HUES6 (cell line): ENCODE measurements at regions not wholly inside any gene's neighbourhood (a gene's known extent, or its start where the extent isn't known, plus 50 kb on each side); places are given as distances from the start of the nearest gene placed in this dataset.
"Not testable (repeated sequence)": the region's sequence is repeated elsewhere in the genome, so short reads cannot be mapped to it uniquely, and the experiment has no call there.

Source experiments
- H3K27ac ChIP-seq: 2 replicates; pipeline ENCODE4 v1.7.0; 2013; ENCODE audit warnings: low read depth, mild to moderate bottlenecking, low read length, inconsistent platforms
- H3K27me3 ChIP-seq: 2 replicates; pipeline ENCODE4 v1.6.1; 2013; ENCODE audit warnings: low read length; ENCODE audit not compliant: control insufficient read depth, insufficient read depth
- H3K36me3 ChIP-seq: 2 replicates; pipeline ENCODE4 v1.6.1; 2013; ENCODE audit warnings: low read length; ENCODE audit not compliant: control insufficient read depth, insufficient read depth
- H3K4me1 ChIP-seq: 2 replicates; pipeline ENCODE4 v1.6.1; 2013; ENCODE audit warnings: low read length; ENCODE audit not compliant: control insufficient read depth, insufficient read depth
- H3K4me3 ChIP-seq: 2 replicates; pipeline ENCODE4 v1.5.1; 2013; ENCODE audit warnings: low read depth, low read length
- H3K9ac ChIP-seq: one replicate; pipeline ENCODE4 v1.6.1; 2013; ENCODE audit warnings: mild to moderate bottlenecking, low read length
- H3K9me3 ChIP-seq: 2 replicates; pipeline ENCODE4 v1.6.1; 2013; ENCODE audit warnings: low read depth, low read length; ENCODE audit not compliant: control insufficient read depth, insufficient read depth

DNA sequence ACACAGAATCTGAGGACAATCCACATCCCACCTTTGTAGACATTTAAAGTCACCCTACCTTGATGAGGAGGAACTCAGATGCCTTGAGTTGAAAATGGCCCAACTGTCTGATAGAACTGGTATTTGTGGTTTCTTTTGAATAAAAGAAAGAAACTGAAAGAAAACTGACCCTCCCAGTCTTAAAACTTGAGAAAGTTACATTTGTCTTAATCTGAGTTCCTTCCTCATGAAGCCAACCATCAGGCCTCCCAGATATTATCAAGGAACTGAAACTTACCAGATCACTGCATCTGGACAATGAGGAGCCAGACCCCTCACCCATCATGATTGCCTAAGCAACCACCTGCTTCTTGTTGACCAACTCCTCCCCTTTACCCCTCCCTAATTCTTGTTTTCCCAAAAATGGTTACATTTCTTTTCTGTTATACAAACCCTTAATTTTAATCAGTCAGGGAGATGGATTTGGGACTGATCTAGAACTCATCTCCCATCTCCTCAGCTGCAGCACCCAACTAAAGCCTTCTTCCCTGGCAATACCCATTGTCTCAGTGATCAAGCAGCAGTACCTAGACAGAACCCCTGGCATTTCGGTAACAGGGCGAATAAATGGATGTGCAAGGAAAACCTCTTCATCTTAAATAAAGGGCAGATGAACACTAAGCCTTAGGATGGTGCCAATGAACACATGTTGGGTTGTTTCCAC is 72.0 kb upstream of the RESF1 start:
- Histone ChIP-seq H3K9me3 (peaks cover 40% of the 10 kb centered on the region), H3K27me3 (no peaks in the 10 kb centered on the region), H3K27ac (no peak overlapping the region), H3K36me3 (no peaks in the 10 kb centered on the region), H3K4me1 (no peaks in the 10 kb centered on the region), H3K4me3 (no peak overlapping the region), H3K9ac (no peak overlapping the region)

DNA sequence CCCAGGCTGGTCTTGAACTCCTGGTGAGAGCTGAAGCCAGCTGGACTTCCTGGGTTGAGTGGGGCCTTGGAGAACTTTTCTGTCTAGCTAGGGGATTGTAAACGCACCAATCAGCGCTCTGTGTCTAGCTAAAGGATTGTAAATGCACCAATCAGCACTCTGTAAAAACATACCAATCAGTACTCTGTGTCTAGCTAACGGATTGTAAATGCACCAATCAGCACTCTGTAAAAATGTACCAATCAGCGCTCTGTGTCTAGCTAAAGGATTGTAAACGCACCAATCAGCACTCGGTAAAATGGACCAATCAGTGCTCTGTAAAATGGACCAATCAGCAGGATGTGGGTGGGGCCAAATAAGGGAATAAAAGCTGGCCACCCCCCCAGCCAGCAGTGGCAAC is 76.5 kb upstream of the RESF1 start:
- not testable (repeated sequence) for H3K27ac ChIP-seq, H3K4me1 ChIP-seq, H3K36me3 ChIP-seq, H3K9ac ChIP-seq, H3K4me3 ChIP-seq, H3K27me3 ChIP-seq
- H3K9me3 ChIP-seq = peaks cover 30% of the 10 kb centered on the region

DNA sequence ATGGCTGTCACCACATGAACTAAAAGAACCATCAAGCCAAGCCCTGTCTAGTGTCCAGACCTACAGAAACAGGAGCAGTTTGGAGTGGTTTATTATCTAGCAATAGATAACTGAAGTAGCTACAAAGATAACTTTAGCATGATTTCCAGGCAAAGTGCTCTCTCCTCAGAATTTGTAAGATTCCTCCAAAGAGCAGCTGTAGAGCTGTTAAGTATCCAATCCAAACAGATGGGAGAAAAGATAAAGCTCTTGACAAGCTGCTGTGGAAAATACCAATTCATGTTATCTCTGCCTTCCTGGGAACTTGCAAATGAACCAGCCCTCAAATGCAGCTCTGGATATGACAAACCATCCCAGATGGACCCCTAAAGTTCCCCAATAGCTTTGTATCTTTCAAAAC is 78.9 kb upstream of the RESF1 start:
- Histone ChIP-seq H3K27me3 (no peaks in the 10 kb centered on the region), H3K4me1 (peaks cover 20% of the 10 kb centered on the region), H3K9ac (no peak overlapping the region), H3K36me3 (no peaks in the 10 kb centered on the region), H3K27ac (no peak overlapping the region; the same call in 1 of the 2 replicates), H3K9me3 (peaks cover 17% of the 10 kb centered on the region), H3K4me3 (no peak overlapping the region)

DNA sequence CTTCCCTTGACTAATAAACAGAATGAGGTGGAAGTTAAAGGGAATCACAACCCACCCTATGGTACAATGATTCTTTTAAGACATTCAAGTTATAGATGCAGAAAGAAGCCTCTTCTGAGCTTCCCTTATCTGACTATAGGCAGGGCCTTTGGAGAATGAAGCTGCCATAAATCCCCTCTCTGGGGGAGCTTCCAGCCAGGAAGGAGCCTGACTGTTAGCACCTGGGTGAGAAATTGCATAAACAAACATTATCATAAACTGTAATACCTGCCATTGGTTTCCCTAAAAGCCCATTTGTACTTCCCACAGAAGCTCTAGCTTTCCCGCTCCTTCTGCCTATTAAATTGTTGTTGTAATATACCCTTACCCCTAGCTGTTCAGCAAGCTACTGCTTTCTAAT is 81.3 kb upstream of the RESF1 start:
- Histone ChIP-seq H3K4me1 (peaks cover 28% of the 10 kb centered on the region), H3K27me3 (no peaks in the 10 kb centered on the region), H3K4me3 (no peak overlapping the region), H3K27ac (peak overlapping the region; percentile 25; the same call in 1 of the 2 replicates), H3K9me3 (peaks cover 15% of the 10 kb centered on the region), H3K9ac (peak overlapping the region; percentile 21), H3K36me3 (no peaks in the 10 kb centered on the region)

DNA sequence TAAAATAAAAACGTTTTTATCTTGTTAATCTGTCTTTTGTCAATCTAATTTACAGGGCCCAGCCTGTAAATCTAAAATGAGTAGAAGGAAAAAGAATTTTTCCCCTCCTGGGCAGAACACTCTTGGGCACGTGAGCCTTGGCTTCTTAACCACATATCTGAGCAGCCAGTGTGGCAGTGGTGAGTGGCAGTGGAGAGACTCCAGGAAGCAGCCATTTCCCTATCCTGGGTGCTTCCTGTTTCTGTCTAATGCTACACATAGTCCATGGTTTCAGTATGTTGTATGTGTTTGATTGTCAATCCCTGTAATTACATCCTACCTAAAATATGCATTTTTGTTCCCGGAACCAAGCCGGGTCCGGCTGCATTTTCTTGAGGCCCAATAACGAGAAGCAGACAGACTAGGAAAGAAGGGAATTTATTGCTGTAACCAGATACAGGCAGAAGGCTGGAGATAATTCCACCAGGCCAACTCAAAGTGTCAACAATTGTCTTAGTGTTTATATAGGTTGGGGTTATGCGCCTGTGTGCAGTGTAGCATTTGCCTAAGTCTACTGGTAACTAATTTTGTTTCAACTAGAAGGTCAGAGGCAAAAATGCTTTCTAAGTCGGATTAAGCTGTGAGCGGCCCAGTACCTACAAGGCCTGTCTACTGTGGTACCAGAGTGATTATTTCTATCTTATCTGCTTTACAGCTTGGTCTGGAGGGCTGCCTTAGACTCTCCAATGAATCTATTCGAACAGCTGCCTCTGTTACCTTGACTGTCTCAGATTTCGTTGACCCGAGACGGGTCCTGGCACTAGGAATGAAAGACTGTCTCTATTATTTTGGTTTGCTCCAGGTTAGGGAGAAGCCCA is 82.4 kb upstream of the RESF1 start:
- H3K4me1 ChIP-seq = peaks cover 28% of the 10 kb centered on the region
- H3K27ac ChIP-seq = peak overlapping the region; percentile 25; the same call in 1 of the 2 replicates
- H3K9me3 ChIP-seq = peaks cover 21% of the 10 kb centered on the region
- H3K4me3 ChIP-seq = no peak overlapping the region
- peak overlapping the region; percentile 21 for H3K9ac ChIP-seq
- no peaks in the 10 kb centered on the region for H3K36me3 ChIP-seq
- no peaks in the 10 kb centered on the region for H3K27me3 ChIP-seq

DNA sequence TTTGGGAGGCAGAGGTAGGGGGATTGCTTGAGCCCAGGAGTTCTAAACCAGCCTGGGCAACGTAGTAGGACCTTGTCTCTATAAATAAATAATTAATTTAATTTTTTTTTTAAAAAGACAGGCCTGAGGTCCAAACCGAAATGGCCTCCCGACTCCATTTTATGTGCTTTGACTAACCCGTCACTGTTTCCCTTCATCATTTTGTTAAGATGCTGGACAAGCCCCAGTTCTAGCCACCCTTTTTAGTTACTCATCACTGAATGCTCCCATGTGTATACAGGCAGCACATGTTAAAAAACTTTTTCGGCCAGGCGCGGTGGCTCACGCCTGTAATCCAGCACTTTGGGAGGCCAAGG is 83.6 kb upstream of the RESF1 start:
- Histone ChIP-seq H3K4me1 (peaks cover 28% of the 10 kb centered on the region), H3K4me3 (no peak overlapping the region), H3K9ac (no peak overlapping the region), H3K36me3 (no peaks in the 10 kb centered on the region), H3K27ac (no peak overlapping the region), H3K27me3 (no peaks in the 10 kb centered on the region), H3K9me3 (peaks cover 26% of the 10 kb centered on the region)

DNA sequence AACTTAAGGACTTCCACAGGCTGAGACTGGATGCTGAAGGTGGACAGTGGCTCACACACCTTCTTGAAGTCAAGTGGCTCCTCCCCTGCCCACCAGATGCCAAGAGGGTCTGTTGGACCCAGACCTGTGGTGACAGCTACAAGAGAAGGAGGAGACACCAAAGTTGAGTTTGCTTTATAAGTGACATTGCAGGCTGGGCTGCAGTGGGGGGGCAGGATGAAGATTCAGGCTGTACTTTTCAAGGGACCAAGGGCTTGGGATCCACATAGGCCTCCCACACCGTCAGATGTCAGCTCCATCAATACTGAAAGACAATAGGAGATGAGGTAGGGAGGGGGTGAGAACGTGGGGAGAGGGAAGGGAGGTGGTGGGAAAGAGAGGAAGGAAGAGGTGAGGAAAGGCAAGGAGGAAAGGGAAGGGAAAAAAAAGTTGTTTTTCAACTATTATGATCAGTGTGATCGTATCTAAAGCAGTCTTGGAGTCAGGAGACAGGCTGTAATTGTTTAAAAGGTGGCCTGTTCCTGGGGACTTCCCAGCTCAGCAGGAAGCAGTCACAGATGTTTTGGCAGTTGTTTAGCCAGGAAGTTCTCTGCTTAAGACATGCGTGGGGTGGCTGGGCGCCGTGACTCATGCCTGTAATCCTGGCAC is 84.1 kb upstream of the RESF1 start:
- Histone ChIP-seq H3K4me3 (no peak overlapping the region), H3K9ac (peak overlapping the region; percentile 13), H3K27me3 (no peaks in the 10 kb centered on the region), H3K9me3 (peaks cover 25% of the 10 kb centered on the region), H3K4me1 (peaks cover 28% of the 10 kb centered on the region), H3K27ac (no peak overlapping the region; the same call in 1 of the 2 replicates), H3K36me3 (no peaks in the 10 kb centered on the region)

DNA sequence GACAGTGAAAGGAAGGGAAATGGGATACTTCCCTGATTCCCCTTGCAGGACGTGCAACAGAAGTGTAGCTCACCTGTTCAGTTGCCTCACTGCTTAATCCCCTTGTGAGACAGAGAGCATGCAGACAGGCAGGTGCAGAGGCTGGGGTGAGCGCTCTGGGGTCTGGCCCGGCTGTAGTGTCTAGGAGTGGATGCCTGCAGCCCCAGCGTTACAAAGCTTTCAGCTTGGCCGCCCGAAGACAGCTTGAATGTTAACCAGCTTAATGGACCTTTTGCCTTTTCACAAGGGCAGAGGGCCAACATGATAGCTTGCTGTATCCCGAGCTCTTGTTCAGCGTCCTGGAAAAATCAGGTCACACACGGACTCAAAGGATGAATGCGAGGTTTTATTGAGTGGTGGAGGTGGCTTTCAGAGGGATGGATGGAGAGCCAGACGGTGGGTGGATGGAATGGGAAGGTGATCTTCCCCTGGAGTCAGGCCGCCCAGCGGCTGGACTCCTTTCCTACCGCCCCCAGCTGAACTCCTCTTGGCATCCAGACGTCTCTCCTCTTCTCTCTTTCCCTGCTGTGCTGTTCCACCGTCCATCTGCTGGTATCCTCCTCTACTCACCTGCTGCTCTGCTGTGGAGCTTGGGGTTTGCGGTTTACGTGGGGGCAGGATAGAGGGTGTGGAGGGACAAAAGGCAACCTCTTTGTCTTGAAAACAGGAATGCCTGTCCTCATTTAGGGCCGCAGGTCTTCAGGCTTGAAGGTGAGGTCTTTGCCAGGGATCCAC is 86.2 kb upstream of the RESF1 start:
- Histone ChIP-seq H3K4me3 (no peak overlapping the region), H3K27ac (no peak overlapping the region), H3K27me3 (no peaks in the 10 kb centered on the region)

DNA sequence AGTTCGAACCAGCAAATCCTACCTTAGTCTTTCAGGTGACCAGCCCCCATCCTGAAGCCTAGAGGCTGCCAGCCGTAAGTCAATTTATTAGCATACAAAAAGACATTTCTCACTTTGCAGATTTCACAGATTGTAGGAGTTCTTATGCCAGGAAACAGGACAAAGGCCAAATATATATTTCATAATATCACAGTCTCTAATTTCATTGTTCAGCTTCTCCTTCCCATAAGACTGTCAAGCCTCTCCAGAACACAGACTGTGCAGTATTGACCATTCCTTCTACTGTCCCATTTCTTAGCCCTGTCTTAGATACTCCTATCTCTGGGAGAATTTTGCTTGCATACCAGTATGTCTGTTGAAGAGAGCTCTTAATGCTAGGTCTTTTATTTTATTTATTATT is 89.2 kb upstream of the RESF1 start:
- Histone ChIP-seq H3K27me3 (no peaks in the 10 kb centered on the region), H3K27ac (no peak overlapping the region), H3K4me1 (peaks cover 4% of the 10 kb centered on the region), H3K9me3 (peaks cover 25% of the 10 kb centered on the region), H3K9ac (no peak overlapping the region), H3K36me3 (no peaks in the 10 kb centered on the region), H3K4me3 (no peak overlapping the region)

More for the DNA sequence above, 86.2 kb upstream of the RESF1 start:
- no peak overlapping the region for H3K9ac ChIP-seq
- H3K9me3 ChIP-seq = peaks cover 25% of the 10 kb centered on the region
- peaks cover 23% of the 10 kb centered on the region for H3K4me1 ChIP-seq
- no peaks in the 10 kb centered on the region for H3K36me3 ChIP-seq

DNA sequence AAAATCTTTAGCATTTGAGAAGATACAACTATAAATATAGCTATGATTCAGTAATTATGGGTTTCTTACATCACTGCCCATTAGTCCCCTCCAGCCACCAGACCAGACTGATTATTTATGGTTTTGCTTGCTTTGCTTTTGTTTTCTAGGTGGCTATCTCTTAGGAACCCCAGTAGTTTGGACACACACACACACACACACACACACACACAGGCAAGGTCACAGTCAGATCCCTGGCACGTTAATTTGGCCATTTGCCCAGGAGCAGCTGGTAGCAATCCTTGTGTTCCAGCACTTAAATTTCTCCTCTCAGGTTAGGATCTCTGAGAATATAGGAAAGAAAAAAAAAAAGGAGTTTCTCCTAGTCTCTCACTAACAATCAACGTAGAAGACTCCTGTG is 90.2 kb upstream of the RESF1 start:
- Histone ChIP-seq H3K4me3 (no peak overlapping the region), H3K36me3 (no peaks in the 10 kb centered on the region), H3K9me3 (peaks cover 25% of the 10 kb centered on the region), H3K4me1 (no peaks in the 10 kb centered on the region), H3K9ac (no peak overlapping the region), H3K27ac (no peak overlapping the region), H3K27me3 (no peaks in the 10 kb centered on the region)
